Gastrocnemius medialis (tissue), 4 donors: ENCODE measurements at regions not wholly inside any gene's neighbourhood (a gene's known extent, or its start where the extent isn't known, plus 50 kb on each side); places are given as distances from the start of the nearest gene placed in this dataset.

Experiments
- CTCF ChIP-seq, 5 experiments: fragments of 450-650 bp in 3 of 5; fragments of 200-600 bp in 2 of 5; sonication (generic) in 2 of 5; IDR thresholded peaks in 4 of 5; conservative IDR thresholded peaks in 1 of 5; 1 replicate in 4 of 5; 2 replicates in 1 of 5; pipeline ENCODE4 v1.5.1; 2016 to 2019; ENCODE audit warnings: antibody characterized with exemption in 5 of 5, mild to moderate bottlenecking in 3 of 5, moderate library complexity in 3 of 5
- POLR2A ChIP-seq, 2 donors: fragments of 450-650 bp; IDR thresholded peaks; one replicate each; pipeline ENCODE4 v1.6.1; 2017; ENCODE audit warnings: antibody characterized with exemption in 2 of 2, mild to moderate bottlenecking in 2 of 2, moderate library complexity in 2 of 2

- no peak for TF ChIP-seq POLR2A (IDR thresholded peaks at IDR 0.05)
- no peak for TF ChIP-seq CTCF (IDR thresholded peaks at IDR 0.05 in 4 of 5, conservative IDR thresholded peaks at IDR 0.05 in 1 of 5)
Measured at GRCh38 chr1:232386294-232386693, 243.6 kb downstream of the SIPA1L2 start.
